CD4-positive, alpha-beta memory T cell (primary cell): ENCODE measurements at regions not wholly inside any gene's neighbourhood (a gene's known extent, or its start where the extent isn't known, plus 50 kb on each side); places are given as distances from the start of the nearest gene placed in this dataset.
"Not testable (repeated sequence)": the region's sequence is repeated elsewhere in the genome, so short reads cannot be mapped to it uniquely, and the experiment has no call there.

Source experiments
- CTCF ChIA-PET: fragments of 350-600 bp; sonication (Branson Sonifier 250); formaldehyde crosslinking; loops from one replicate; lab custom pipeline; 2021; ENCODE audit warnings: inconsistent platforms; ENCODE audit not compliant: partially characterized antibody; lab: Charles Lee
- POLR2A ChIA-PET: fragments of 350-600 bp; sonication (Branson Sonifier 250); formaldehyde crosslinking; loops from one replicate; lab custom pipeline; 2021; ENCODE audit not compliant: partially characterized antibody; lab: Charles Lee
- DNase-seq, 5 donors: peaks; one replicate each; pipeline versions ENCODE4 v3.0.0 to v3.0.0-alpha.2; 2020 to 2022; ENCODE audit warnings: mixed read lengths in 1 of 5
- H3K27ac ChIP-seq: one replicate; pipeline ENCODE4 v1.7.0; 2013; ENCODE audit warnings: low read depth, low read length
- H3K27me3 ChIP-seq: 2 replicates; pipeline ENCODE4 v1.7.0; 2013; ENCODE audit warnings: mild to moderate bottlenecking, low read length, moderate library complexity; ENCODE audit not compliant: insufficient read depth
- H3K36me3 ChIP-seq: 2 replicates; pipeline ENCODE4 v1.7.0; 2013; ENCODE audit warnings: mild to moderate bottlenecking, low read length, moderate library complexity; ENCODE audit not compliant: insufficient read depth
- H3K4me1 ChIP-seq: 2 replicates; pipeline ENCODE4 v1.7.0; 2013; ENCODE audit warnings: mild to moderate bottlenecking, low read length, moderate library complexity; ENCODE audit not compliant: insufficient read depth
- H3K4me3 ChIP-seq, 2 donors: one replicate each; pipeline ENCODE4 v1.7.0; 2013; ENCODE audit warnings: low read length in 2 of 2, mild to moderate bottlenecking in 1 of 2
- H3K9me3 ChIP-seq, 2 donors: one replicate each; pipeline ENCODE4 v1.7.0; 2013; ENCODE audit warnings: low read length in 2 of 2, control low read depth in 1 of 2; ENCODE audit not compliant: control insufficient read depth in 1 of 2
- H3K27ac Mint-ChIP-seq, 7 donors: one replicate each; pipeline ENCODE4 v1.8.0; 2020 to 2021; ENCODE audit warnings: mixed read lengths in 7 of 7, mild to moderate bottlenecking in 6 of 7, inconsistent platforms in 3 of 7, moderate library complexity in 3 of 7
- H3K27me3 Mint-ChIP-seq, 2 donors: one replicate each; pipeline ENCODE4 v1.8.0; 2020 to 2021; ENCODE audit warnings: mixed read lengths in 2 of 2
- H3K36me3 Mint-ChIP-seq, 2 donors: one replicate each; pipeline ENCODE4 v1.8.0; 2020 to 2021; ENCODE audit warnings: mixed read lengths in 2 of 2, inconsistent platforms in 1 of 2, mild to moderate bottlenecking in 1 of 2
- H3K4me1 Mint-ChIP-seq, 4 donors: one replicate each; pipeline ENCODE4 v1.8.0; 2020 to 2021; ENCODE audit warnings: mixed read lengths in 4 of 4, mild to moderate bottlenecking in 1 of 4
- H3K4me3 Mint-ChIP-seq, 8 donors: one replicate each; pipeline ENCODE4 v1.8.0; 2020 to 2021; ENCODE audit warnings: mixed read lengths in 8 of 8, mild to moderate bottlenecking in 7 of 8, moderate library complexity in 6 of 8, inconsistent platforms in 3 of 8
- H3K9me3 Mint-ChIP-seq, 8 donors: one replicate each; pipeline ENCODE4 v1.8.0; 2020 to 2021; ENCODE audit warnings: mixed read lengths in 8 of 8, mild to moderate bottlenecking in 5 of 8, inconsistent platforms in 3 of 8, moderate library complexity in 1 of 8
- intact Hi-C: fragments of 100-400 bp; cut with micrococcal nuclease; formaldehyde crosslinking; loops from one replicate; pipeline ENCODE4 v1.15.1; 2023

DNA sequence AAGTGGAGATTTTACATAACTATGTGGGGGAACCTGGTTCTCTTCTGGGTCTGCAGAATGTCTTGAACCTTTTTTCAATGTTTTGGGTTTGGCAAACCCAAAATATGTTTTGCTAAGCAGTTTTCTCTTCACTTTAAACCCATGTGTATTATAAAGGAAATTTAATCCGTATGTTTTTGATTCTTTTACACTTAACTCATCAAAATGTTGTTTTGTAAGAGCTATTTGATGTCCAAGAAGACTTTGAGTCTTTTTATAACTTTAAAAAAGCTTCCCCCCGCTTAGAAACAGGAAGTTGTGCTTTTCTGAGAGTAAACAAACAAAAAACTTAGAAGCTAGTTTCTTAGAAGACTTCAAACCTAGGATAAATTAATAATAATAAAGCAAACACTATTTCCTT is 81.9 kb upstream of the CEP162 start:
- Mint-ChIP-seq H3K4me1 (no peaks in the 10 kb centered on the region), H3K9me3 (no peaks in the 10 kb centered on the region), H3K27ac (no peak overlapping the region), H3K36me3 (no peaks in the 10 kb centered on the region), H3K27me3 (no peaks in the 10 kb centered on the region), H3K4me3 (no peak overlapping the region)
- POLR2A ChIA-PET: no interaction called here
- intact Hi-C loops: no loop called here
- CTCF ChIA-PET: no interaction called here
- Histone ChIP-seq H3K4me1 (no peaks in the 10 kb centered on the region), H3K9me3 (no peaks in the 10 kb centered on the region), H3K4me3 (no peak overlapping the region), H3K36me3 (no peaks in the 10 kb centered on the region), H3K27ac (no peak overlapping the region), H3K27me3 (no peaks in the 10 kb centered on the region)
- no peak for DNase-seq

DNA sequence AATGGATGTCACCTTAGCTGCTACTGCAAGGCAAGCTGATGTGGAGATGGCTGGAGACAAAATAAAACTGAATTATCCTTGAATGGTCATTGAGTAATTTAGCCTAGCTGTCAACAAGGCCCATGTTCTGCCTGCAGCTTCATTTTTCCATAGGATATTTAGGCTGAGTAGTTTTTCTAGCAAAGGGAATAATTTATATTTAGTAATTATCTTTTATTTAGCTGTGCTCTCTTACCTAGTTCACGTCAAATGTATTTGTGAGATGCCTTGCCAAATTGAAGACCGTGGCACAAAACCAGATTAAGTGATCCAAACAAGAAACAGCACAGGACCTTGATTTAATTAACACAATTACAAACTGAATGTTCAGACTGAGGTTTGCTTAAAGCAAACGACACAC is 77.4 kb upstream of the CEP162 start:
- POLR2A ChIA-PET: no interaction called here
- no peaks in the 10 kb centered on the region for H3K9me3 ChIP-seq
- H3K27ac ChIP-seq: no peak overlapping the region
- CTCF ChIA-PET: no interaction called here
- no peaks in the 10 kb centered on the region for H3K4me1 ChIP-seq
- H3K4me3 Mint-ChIP-seq: no peak overlapping the region
- intact Hi-C loops: no loop called here
- no peaks in the 10 kb centered on the region for H3K36me3 Mint-ChIP-seq
- H3K36me3 ChIP-seq: no peaks in the 10 kb centered on the region
- H3K4me1 Mint-ChIP-seq: no peaks in the 10 kb centered on the region
- H3K9me3 Mint-ChIP-seq: peaks cover 0 to 3% (median 0%) of the 10 kb centered on the region in 8 donors
- DNase-seq: no peak
- no peaks in the 10 kb centered on the region for H3K27me3 ChIP-seq
- no peak overlapping the region for H3K4me3 ChIP-seq
- no peaks in the 10 kb centered on the region for H3K27me3 Mint-ChIP-seq
- no peak overlapping the region for H3K27ac Mint-ChIP-seq

DNA sequence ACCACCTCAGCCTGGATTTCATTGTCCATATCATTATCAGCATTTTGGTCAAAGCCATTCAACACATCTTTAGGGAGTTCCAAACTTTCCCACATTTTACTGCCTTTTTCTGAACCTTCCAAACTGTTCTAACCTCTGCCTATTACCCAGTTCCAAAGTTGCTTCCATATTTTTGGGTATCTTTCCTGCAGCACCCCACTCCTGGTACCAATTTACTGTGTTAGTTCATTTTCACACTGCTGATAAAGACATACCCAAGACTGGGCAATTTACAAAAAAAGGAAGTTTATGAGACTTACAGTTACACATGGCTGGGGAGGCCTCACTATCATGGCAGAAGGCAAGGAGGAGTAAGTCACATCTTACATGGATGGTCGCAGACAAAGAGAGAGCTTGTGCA is 63.6 kb upstream of the CEP162 start:
- H3K27me3 ChIP-seq, DNase-seq, H3K4me1 Mint-ChIP-seq, CTCF ChIA-PET, H3K36me3 ChIP-seq, H3K4me1 ChIP-seq, H3K27me3 Mint-ChIP-seq, H3K36me3 Mint-ChIP-seq, H3K4me3 ChIP-seq, intact Hi-C loops, H3K27ac ChIP-seq, POLR2A ChIA-PET, H3K4me3 Mint-ChIP-seq, H3K9me3 ChIP-seq: not testable (repeated sequence)
- H3K27ac Mint-ChIP-seq: peak overlapping the region in 1 of 7 donors; percentile 36
- H3K9me3 Mint-ChIP-seq: peaks cover 2 to 38% (median 27%) of the 10 kb centered on the region in 8 donors

DNA sequence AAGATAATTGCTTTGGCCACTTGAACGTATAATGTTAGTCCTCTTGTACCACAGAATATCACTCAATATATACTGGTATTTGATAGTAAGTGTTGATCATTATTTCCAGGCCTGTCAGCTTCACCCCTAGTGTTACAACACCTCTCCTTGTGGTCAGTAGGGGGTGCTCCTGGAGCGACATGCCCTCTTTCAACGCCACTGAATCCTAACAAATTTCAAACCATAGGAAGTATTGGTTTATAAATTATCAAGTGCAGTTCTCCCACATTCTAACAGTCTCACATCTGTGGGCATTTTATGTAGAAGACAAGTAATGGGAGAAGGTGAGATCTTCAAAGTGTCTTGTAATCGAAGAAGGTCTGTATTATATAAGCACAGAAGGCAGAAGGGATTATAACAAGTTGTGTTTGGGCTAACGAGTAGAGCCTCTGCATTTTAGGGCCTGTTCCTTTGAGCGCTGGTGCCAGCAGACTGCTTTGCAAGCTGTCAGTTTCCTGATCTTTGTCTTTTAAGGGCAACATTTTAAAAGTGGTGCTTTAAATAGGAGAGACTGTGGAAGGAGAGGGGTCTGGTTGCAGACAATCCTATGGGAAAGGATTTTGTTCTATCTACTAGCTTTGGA is 57.1 kb upstream of the CEP162 start:
- H3K9me3 ChIP-seq: no peaks in the 10 kb centered on the region
- no peaks in the 10 kb centered on the region for H3K4me1 ChIP-seq
- Mint-ChIP-seq H3K4me3 (no peak overlapping the region), H3K9me3 (peaks cover 0 to 11% (median 6%) of the 10 kb centered on the region in 8 donors), H3K4me1 (no peaks in the 10 kb centered on the region), H3K36me3 (no peaks in the 10 kb centered on the region), H3K27me3 (peaks cover 2 to 5% of the 10 kb centered on the region in 2 donors), H3K27ac (no peak overlapping the region)
- ChIA-PET CTCF (no interaction called here), POLR2A (no interaction called here)
- DNase-seq: no peak
- no peaks in the 10 kb centered on the region for H3K36me3 ChIP-seq
- H3K27ac ChIP-seq: no peak overlapping the region
- H3K27me3 ChIP-seq: no peaks in the 10 kb centered on the region
- intact Hi-C loops: no loop called here
- no peak overlapping the region for H3K4me3 ChIP-seq

DNA sequence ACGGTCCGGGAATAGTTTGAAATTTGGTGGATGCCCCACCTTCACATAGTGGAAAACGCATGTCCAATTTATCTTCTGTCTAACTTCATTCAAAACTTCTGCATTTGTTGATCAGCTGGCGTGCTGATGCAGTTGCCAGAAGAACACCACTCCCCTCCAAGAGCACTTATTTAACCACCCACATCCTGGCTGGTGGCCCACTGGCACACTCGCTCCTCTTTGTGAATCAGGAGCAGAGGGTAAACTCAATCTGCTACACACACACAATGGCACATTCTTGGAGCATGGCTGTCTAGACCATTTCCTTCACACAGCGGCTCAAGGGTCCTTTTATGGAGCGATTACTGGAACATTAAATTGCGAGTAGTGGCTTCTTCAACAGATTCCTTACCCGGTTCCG is 55.1 kb upstream of the CEP162 start:
- H3K9me3 Mint-ChIP-seq: no peaks in the 10 kb centered on the region
- no peaks in the 10 kb centered on the region for H3K4me1 Mint-ChIP-seq
- Histone ChIP-seq H3K27me3 (no peaks in the 10 kb centered on the region), H3K27ac (no peak overlapping the region), H3K36me3 (no peaks in the 10 kb centered on the region), H3K4me1 (no peaks in the 10 kb centered on the region), H3K4me3 (no peak overlapping the region), H3K9me3 (no peaks in the 10 kb centered on the region)
- H3K27ac Mint-ChIP-seq: no peak overlapping the region
- peaks cover 2 to 5% of the 10 kb centered on the region in 2 donors for H3K27me3 Mint-ChIP-seq
- POLR2A ChIA-PET: no interaction called here
- no peak overlapping the region for H3K4me3 Mint-ChIP-seq
- H3K36me3 Mint-ChIP-seq: no peaks in the 10 kb centered on the region
- CTCF ChIA-PET: no interaction called here
- intact Hi-C loops: no loop called here
- no peak for DNase-seq

DNA sequence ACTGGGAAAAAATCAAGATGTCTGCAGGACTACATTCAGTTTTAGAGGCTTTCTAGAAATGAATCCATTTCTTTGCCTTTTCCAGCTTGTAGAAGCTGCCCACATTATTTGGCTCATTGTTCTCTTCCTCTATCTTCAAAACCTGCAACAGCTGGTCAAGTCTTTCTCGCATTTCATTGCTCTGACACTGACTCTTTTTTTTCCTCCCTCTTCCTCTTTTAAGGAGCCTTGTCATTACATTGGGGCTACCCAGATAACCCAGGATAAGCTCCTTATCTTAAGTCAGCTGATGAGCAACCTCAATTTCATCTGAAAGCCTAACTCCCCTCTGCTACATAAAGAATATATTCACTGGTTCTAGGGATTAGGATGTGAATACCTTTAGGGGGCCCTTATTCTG is 53.2 kb upstream of the CEP162 start:
- intact Hi-C loops: no loop called here
- Mint-ChIP-seq H3K27ac (no peak overlapping the region), H3K9me3 (no peaks in the 10 kb centered on the region), H3K27me3 (peaks cover 2 to 5% of the 10 kb centered on the region in 2 donors), H3K4me1 (no peaks in the 10 kb centered on the region), H3K4me3 (no peak overlapping the region), H3K36me3 (no peaks in the 10 kb centered on the region)
- ChIA-PET CTCF (no interaction called here), POLR2A (no interaction called here)
- no peak overlapping the region for H3K27ac ChIP-seq
- no peaks in the 10 kb centered on the region for H3K27me3 ChIP-seq
- H3K36me3 ChIP-seq: no peaks in the 10 kb centered on the region
- no peak overlapping the region for H3K4me3 ChIP-seq
- no peaks in the 10 kb centered on the region for H3K9me3 ChIP-seq
- DNase-seq: no peak
- no peaks in the 10 kb centered on the region for H3K4me1 ChIP-seq

DNA sequence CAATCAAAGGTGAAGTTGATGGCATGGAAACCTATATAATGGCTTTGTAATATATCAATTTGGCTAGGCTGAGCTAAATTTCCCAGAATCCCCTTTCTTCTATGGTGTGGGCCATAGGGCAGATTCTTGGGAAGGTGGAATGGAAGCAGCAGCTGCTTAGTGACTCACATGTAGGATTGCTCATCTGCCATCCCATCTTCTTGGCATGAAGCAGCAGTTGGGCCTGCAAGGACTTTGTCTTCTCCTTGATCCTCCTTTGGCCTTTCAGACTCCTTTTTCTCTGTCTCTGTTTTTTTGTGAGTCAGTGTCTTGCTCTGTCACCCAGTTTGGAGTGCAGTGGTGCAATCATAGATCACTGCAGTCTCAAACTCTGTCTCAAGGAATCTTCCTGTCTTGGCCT is 52.6 kb upstream of the CEP162 start:
- Mint-ChIP-seq H3K27me3 (peaks cover 2 to 5% of the 10 kb centered on the region in 2 donors), H3K27ac (no peak overlapping the region), H3K4me1 (no peaks in the 10 kb centered on the region), H3K4me3 (no peak overlapping the region), H3K36me3 (no peaks in the 10 kb centered on the region), H3K9me3 (no peaks in the 10 kb centered on the region)
- no peak for DNase-seq
- no peaks in the 10 kb centered on the region for H3K4me1 ChIP-seq
- no peak overlapping the region for H3K27ac ChIP-seq
- intact Hi-C loops: no loop called here
- H3K36me3 ChIP-seq: no peaks in the 10 kb centered on the region
- H3K27me3 ChIP-seq: no peaks in the 10 kb centered on the region
- ChIA-PET CTCF (no interaction called here), POLR2A (no interaction called here)
- H3K9me3 ChIP-seq: no peaks in the 10 kb centered on the region
- H3K4me3 ChIP-seq: no peak overlapping the region
